ENCODE measurements at regions not wholly inside any gene's neighbourhood (a gene's known extent, or its start where the extent isn't known, plus 50 kb on each side); places are given as distances from the start of the nearest gene placed in this dataset.

- no peak for DNase-seq (ENCODE audit: low read depth)
Observed at GRCh38 chr18:25873833-25874232, 216.6 kb downstream of the SS18 start.

- no peak for DNase-seq (ENCODE audit: low read depth)
Observed at GRCh38 chr18:25866331-25866730, 224.1 kb downstream of the SS18 start.

DNA sequence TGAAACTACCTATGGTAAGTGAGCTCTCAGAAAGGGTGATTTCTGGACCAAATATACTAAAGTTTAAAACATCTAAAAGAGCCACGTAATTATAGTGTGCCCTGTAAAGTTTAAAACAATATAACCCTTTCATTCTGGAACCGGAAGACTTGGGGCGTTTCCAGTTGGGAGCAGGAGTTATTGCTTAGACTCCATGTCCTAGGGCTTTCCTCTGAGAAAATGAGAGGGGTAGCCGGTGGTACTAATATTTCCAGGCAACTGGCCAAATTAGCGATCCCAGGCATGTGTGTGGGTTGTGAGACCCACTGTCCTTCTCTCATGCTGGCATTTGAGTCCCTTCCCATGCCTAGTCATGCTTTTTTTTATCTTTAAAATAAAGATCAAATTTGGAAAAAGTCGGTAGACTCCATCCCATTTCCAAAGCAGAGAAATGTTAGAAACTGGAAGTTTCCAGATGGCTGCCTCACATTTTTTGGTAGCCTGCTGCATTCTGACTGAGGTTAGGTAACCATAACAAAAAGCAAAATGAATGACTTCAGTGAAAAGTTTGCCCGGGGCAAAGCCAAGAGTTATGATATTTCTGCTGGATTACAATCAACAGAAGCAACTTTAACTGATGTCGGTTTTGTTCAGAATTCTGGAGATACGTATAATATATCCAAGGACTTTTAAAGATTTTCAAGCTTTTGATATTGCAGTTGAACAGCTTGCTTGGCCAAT is 227.4 kb downstream of the SS18 start:
- DNase-seq (ENCODE audit: low read depth): no peak

GRCh38 chr18:25853691-25854433 is 236.6 kb downstream of the SS18 start:
- DNase-seq (ENCODE audit: low read depth): no peak

- no peak for DNase-seq (ENCODE audit: low read depth)
Observed at GRCh38 chr18:25843791-25844190, 246.6 kb downstream of the SS18 start.

- no peak for DNase-seq (ENCODE audit: low read depth)
Observed at GRCh38 chr18:25842665-25843064, 247.7 kb downstream of the SS18 start.

DNA sequence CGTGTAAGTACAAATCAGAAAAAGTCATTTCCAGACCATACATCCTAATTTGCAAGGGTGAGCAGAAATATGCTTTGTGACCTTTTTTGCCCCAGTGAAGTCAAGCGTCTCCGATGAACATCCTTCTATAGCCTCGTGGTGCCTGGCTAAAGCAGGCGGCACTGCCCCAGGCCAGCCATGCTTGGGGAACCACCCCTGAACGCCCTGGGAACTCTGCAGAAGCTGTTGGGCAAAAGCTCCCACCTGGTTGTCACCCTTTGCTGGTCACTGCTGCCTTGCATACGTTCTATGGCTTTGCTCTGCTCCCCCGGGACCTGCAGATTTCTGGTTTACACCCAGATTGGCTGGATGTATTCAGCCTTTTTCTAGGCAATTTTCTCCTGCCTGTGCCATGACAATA is 256.4 kb downstream of the SS18 start:
- DNase-seq (ENCODE audit: low read depth): no peak

GRCh38 chr18:25832001-25832604 is 258.3 kb downstream of the SS18 start:
- DNase-seq (ENCODE audit: low read depth): peak; percentile 29

DNA sequence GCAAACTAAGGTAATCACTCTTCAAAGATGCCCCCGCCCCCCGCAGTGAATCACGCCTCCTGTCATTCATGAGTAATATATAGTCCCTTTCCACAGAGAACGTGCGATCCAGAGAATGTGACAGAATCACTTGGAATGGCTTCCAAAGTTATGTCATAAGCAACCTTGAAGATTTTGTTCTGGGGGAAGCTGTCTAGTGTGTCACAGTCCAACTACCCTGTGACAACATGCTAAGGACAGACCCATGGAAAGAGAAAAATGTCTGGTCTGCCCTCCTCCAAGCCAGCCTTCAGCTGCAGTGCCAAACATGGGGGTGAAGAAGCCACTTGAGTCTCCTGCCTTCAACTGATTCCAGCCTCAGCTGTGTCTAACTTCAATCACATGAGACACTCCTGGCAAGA is 259.1 kb downstream of the SS18 start:
- no peak for DNase-seq (ENCODE audit: low read depth)

- peak; percentile 17 for DNase-seq (ENCODE audit: low read depth)
Observed at GRCh38 chr18:25830787-25831186, 259.6 kb downstream of the SS18 start.

DNA sequence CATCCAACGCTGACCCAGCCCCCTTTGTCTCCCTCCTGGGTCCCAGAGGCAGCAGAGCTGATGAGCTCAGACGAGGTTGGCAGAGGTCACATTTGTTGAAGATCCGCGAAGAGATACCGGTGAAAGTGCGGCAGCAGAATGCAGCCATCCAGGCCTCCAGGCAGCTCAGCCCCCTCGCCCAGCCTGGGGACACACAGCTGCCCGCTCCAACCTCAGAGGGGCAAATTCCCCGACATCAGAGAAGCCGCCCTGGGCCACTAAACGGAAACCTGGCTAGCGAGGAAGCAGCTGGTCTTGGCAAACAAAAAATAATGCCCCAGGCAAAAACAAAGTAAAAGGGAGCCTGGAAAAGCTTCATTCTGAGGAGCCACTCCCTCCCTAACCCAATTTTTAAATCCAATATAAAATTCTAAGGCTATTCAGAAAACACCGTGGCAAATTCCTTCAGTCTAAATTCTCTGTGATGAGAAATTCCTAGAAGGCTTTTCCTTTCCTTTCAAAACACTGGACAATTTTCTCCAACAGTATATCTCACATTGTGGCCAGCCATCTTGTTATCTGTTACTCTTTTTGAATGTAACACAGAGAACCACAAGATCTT is 262.4 kb downstream of the SS18 start:
- DNase-seq (ENCODE audit: low read depth): no peak

DNA sequence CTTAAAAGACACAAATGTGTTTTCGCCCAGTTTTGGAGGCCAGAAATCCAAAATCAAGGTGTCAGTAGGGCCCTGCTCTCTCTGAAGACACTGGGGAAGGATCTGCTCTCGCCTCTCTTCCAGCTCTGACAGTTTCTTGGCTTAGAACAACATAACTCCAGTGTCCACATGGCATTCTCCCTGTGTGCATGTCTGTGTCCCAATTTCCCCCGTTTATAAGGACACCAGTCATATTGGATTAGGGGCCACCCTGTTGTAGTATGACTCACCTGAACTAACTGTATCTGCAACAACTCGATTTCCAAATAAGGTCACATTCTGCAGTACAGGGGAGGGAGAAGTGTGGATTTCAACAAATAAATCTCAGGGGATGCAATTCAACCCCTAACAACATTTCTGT is 263.2 kb downstream of the SS18 start:
- no peak for DNase-seq (ENCODE audit: low read depth)

GRCh38 chr18:25826823-25827222 is 263.6 kb downstream of the SS18 start:
- DNase-seq (ENCODE audit: low read depth): no peak

DNA sequence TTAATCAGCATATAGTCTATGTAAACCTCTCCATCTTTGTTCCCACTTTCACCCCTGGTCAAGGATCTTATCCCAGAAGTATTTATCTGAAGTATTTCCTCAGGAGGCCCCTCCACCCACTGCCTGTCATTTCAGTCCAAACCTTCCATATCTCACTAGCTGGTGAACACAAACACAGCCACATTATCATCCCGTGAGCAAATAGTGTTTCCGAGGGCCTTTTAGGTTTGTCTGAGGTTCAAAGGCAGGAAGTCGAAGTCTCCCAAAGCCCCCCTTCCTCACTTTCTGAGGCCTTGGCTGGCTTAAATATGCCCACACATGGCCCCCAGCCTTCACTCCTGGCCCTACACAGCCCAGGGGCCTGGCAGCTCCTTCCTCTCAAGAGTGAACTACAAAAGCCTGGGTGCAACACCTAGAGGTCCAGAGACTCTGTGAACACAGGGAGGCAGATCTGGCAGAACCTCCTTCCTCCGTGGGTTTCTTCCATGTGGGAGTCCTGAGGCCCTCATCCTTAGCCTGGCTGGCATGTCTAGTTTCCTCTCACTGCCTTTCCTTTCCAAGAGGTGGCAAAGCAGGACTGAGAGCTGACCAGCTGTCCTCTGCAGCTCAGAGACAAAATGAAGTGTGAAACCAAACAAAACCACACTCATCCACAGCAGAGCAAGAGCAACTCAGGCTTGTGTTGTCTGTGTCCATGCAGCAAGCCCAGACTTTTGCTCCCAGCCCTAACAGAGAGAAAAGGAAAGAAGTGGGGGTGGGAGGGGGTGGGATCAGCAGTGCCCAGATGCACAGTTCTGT is 264.2 kb downstream of the SS18 start:
- DNase-seq (ENCODE audit: low read depth): no peak

DNA sequence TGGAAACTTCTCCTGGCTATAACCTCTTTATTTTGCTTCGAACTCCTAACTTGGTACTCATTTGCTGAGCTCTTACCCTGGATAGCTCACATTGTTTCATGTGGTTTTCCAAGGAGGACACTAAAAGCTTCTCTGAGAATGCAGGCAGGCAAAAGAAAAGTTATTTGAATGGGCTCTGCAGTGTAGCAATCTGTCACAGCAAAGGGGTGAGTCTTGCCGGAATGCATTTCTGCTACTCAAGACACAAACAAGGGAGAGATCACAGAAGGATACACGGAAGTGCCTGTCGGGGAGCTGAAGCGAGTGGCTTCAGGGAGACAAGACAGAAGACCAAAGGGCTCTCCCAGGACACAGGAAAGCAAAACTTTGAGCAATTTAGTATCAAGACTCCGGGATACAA is 265.4 kb downstream of the SS18 start:
- DNase-seq (ENCODE audit: low read depth): no peak

- no peak for DNase-seq (ENCODE audit: low read depth)
Observed at GRCh38 chr18:25819746-25820363, 270.6 kb downstream of the SS18 start.

GRCh38 chr18:25818505-25818904 is 271.9 kb downstream of the SS18 start:
- DNase-seq (ENCODE audit: low read depth): no peak

GRCh38 chr18:25817546-25818237 is 272.7 kb downstream of the SS18 start:
- DNase-seq (ENCODE audit: low read depth): no peak

DNA sequence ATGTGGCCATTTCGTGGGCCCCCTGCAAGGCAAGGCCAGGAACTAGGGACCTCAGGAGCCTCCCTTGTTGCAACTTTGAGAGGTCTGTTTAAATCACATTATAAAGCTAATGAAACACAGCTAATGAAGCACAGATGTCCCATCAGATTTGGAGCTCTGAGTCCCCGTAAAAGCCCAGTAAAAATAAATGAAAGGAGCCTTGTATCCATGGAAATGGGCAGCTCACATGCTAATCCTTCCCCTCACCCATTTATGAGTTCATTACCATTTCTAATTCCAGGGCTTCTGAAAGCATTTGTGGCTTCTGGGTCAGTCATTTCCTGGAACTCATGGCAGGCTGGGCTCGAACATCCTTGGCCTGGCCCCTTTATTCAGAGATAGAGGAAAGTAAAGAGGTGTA is 274.8 kb downstream of the SS18 start:
- DNase-seq (ENCODE audit: low read depth): no peak

DNA sequence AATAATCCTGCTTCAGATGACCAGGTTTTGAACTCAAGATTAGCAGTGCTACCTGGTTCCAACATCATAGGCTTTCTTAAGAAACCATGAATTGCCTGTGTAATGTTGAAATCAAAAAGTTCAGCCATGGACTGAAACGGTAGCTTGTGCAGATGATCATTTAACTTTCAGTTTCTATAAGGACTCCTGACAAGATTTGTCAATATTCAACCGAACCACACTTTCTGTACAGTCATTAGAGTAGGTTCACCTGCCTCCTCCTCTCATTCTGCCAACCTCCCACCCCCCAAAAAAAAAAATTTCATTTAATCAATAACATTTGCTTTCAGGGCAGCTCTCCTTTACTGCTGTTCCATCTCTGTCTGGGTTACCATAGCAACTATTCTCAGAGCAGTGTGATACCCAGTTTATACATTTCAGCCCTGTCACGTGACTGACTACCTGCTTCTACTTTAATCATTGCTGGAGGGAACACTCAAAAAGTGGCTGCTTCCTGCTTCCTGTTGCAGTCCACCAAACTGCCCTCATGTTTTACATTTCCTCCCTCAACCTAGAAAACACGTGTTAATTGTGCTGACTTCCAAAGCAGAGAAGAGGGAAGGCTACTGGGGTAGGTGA is 275.5 kb downstream of the SS18 start:
- DNase-seq (ENCODE audit: low read depth): no peak

Data from forelimb muscle (tissue), 1 donor.